ENCODE measurements at regions not wholly inside any gene's neighbourhood (a gene's known extent, or its start where the extent isn't known, plus 50 kb on each side); places are given as distances from the start of the nearest gene placed in this dataset.
"Not testable (repeated sequence)": the region's sequence is repeated elsewhere in the genome, so short reads cannot be mapped to it uniquely, and the experiment has no call there.

DNA sequence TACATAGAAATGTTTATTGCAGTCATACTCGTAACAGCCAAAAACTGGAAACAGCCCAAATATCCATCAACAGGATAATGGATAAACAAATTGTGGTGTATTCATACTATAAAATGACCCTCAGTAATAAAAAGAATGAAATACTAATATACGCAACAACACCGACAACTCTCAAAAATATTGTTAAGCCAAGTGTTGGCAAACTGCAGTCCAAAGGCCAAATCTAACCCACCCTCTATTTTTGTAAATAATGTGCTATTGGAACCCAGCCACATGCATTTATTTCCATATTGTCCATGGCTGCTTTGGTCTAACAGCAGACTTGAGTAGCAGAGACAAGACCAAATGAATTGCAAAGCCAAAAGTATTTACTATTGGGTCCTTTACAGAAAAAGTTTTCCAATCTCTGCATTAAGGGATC is 151.0 kb downstream of the MREG start:
- no peak for DNase-seq (ENCODE audit: low read depth, low spot score)

DNA sequence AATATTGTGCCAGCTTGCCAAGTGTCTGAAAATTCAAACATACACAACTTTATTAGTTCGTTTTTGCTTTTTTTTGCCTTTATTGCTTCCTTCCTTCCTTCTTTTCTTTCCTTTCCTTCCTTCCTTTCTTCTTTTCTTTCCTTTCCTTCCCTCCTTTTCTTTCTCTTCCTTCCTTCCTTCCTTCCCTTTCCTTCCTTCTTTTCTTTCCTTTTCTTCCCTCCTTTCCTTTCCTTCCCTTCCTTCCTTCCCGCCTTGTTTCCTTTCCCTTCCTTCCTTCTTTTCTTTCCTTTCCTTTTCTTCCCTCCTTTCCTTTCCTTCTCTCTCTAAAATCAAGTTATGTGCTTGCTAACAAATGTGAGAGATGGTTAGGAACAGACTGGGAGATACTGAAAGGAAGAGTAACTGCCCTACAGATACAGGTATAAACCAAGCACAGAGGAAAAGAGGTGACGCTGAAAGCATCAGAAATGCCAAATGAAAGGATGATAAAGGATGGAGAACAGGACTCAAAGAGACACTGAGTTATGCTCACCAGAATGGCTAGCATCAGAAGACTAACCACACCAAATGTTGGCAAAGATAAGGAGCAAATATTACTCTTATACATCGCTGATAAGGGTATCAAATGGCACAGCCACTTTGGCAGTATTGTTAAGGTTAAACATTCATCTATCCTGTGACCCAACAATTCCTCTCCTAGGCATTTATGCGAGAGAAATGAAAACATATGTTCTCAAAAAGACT is 151.6 kb downstream of the MREG start:
- no peak for DNase-seq (ENCODE audit: low read depth, low spot score)

DNA sequence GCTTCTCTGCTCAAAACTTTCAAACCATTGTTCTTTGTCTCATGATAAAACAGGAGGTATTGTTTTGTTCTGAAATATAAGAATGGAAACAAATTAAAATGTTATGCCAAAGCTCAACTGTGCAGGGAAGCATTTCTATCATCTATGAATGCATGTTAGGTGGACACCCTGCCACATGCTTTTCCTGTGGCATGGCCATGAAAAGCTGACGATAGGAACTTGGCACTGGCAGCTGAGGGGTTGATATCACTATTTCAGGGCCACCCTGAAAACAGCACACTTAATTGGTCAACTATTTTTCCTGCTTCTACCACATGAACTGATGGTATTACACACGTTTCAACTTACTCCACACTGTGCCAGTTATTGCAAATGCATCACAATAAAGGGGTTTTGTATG is 157.3 kb downstream of the MREG start:
- no peak for DNase-seq (ENCODE audit: low read depth, low spot score)

DNA sequence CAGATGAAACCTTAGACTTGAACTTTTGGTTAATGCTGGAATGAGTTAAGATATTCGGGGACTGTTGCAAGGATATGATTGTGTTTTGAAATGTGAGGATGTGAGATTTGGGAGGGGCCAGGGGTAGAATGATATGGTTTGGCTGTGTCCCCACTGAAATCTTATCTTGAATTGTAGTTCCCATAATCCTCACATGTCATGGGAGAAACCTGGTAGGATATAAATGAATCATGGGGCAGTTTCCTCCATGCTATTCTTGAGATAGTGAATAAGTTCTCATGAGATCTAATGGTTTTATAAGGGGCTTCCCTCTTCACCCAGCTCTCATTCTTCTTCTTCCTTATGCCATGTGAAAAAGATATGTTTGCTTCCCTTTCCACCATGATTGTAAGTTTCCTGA is 158.0 kb downstream of the MREG start:
- not testable (repeated sequence) for DNase-seq (ENCODE audit: low read depth, low spot score)

DNA sequence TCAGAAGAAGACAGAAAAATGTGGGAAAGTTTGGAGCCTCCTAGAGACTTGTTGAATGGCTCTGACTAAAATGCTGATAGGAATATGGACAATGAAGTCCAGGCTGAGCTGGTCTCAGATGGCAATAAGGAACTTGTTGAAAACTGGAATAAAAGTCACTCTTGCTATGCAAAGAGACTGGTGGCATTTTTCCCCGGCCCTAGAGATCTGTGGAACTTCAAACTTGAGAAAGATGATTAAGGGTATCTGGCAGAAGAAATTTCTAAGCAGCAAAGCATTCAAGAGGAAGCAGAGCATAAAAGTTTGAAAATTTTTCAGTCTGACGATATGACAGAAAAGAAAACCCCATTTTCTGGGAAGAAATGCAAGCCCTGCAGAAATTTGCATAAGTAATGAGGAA is 159.3 kb downstream of the MREG start:
- DNase-seq (ENCODE audit: low read depth, low spot score) = no peak

DNA sequence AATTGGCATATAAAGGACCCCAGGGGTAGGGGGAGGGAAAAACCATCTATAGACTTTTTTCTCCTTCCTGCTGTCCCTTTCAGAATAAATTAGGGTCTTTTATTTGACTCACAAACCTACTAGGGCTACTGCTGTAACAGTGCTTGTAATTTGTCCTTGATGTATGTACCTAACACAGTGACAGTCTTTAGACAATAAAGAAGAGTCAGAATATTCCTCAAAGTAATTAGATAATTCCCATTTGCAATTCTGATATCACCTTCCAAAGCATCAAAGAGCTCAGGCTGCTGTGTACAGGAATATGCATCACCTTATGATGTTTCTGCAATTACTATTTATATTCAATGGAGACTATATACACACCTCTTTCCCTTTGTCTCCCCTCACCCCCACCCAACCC is 161.7 kb downstream of the MREG start:
- DNase-seq (ENCODE audit: low read depth, low spot score) = no peak

DNA sequence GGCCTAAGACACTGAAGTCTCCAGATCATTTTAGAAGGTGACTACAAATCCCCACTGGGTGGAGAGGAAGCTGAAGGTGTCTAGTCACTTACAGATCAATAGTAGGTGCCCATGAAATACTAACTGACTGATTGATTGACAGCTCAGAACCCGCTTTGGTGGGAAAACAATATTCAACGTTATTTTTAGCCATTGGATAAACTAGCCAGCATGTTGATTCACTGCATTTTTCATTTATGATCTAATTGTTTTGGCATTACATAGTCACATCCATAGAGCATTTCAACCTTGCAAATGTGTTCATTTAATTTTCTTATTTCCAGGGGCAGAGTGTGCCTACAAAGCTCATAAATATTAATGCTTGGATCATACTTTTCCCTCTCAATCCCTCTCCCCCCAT is 162.3 kb downstream of the MREG start:
- DNase-seq (ENCODE audit: low read depth, low spot score) = no peak

DNA sequence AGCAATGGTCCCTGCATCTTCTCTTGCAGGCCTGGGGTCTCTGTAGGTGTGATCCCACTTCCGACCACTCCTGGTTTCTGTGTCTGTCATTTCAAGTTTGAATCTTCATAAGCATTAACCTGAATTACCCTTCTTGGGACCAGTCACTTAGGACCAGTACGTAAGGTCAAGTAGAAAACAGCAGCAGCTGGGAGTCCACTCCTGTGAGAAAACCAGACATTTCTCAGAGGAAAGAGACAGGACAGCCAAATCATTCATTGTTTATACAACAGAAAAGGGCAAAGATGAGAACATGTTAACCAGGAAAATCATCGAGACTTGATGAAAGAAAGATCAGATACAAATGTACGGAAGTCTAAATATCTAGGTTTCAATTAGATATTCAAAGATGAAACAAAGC is 163.0 kb downstream of the MREG start:
- DNase-seq (ENCODE audit: low read depth, low spot score) = no peak

DNA sequence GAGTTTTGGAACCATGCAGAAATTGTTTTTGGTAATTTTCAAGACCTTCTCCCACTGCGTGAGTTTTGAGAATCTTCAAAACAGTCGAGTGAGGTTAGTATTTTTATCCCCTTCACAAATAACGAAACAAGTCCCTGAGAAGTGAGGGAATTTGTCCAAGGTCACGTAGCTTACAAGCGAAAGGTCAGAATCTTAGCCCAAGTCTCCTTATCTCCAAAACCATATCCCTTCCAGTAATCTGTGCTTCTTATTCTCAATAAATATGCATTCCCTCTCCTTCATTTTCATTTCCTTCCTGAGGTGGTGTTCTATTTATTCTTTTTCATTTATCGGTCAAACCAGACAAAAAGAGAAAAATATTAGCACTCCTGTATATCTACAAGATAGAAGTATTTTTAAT is 163.6 kb downstream of the MREG start:
- no peak for DNase-seq (ENCODE audit: low read depth, low spot score)

DNA sequence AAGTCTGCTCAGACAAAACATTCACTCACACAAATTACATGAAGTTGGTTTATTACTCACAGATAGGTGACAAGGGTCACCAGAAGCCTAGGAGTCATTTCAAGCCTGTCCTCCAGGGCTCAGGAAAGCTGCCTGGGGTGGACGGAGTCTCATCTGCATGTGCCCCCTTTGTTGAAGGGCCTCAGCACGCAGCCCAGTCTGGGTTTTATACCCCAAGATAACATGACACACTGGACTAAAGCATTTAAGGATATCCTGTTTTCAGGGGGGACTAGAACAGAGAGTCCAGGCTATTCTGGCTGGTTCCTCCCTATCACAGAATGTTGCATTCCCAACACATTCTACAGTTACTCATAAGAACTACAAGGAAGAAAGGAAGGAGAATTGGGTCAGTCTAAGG is 164.7 kb downstream of the MREG start:
- DNase-seq (ENCODE audit: low read depth, low spot score) = no peak

DNA sequence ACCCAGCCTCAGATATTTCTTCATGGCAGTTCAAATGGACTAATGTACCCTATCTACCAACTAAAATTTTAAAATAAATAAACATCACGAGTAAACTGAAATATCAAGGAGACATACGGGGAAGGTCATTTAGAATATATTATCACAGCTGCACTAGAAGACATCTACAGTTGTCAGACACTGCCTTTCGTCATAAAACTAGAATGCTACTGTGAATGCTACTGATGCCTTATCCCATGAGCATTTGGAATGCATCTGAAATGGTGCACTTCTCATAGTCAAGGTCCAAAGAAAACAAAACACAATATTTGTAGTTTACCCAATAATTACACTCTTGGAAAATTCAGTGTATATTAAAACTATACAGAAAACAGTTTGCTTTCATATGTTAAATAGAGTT is 165.2 kb downstream of the MREG start:
- DNase-seq (ENCODE audit: low read depth, low spot score) = no peak

DNA sequence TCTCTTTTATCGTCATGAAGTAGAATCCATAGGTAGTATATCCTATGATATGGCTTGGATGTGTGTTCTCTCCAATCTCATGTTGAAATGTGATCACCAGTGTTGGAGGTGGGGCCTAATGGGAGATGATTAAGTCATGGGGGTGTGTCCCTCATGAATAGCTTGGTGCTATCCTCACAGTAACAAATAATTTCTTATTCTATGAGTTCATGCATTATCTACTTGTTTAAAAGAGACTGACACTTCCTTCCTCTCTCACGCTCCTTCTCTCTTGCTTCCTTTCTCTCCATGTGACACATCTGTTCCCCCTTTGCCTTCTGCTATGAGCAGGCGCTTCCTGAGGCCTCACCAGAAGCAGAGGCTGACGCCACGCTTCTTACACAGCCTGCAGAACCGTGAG is 165.6 kb downstream of the MREG start:
- DNase-seq (ENCODE audit: low read depth, low spot score) = no peak

DNA sequence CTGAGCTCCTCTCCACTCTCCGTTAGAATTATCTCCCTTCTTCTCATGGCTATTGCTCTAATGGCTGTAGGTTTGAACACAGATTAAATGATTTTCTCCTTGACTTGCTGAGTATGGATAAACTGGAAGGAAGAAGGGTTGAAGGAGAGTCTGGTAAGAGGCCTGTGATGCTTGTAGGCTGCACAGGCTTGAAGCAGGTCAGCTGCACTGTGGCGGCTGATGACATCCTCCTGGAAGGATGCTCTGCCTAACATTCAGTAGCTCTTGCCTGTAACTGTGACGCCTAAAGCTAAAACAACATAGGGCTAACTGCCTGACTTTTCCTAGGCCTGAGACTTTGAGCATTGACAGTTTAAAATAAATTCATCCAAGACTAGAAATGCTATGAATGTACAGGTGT is 166.3 kb downstream of the MREG start:
- no peak for DNase-seq (ENCODE audit: low read depth, low spot score)

DNA sequence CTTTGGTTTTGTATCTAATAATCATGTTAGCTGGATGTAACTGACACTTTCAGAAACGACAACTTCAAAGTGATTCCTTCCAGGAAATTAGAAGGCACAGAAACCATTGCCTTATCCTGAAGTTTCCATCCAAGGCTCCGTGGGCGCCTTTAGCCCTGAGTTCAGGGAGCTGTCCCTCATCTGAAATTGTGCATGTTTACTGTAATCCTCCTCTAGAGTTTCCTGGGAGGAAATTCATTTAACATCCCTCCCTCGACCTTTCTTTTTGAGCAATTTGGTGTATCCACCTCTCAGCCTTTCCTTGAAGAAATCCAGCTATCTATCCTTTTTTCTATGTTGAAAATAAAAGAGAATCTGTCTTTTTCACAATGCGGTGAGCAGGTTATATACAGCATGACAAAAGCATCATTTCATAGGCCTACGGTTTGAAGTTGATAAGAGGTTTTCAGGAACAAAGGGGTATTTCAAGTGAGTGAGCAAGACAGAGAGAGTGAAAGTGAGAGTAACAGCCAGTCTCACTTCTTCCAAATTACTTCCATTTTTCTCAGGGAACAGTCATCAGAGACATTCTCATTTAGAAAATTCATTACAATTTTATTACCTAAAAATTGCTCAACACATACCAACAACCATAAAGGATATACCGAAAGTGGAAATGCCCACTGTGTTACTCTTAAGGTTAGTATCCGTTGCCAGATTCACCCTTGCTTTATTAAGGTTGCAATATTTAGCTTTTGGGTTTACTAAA is 167.3 kb downstream of the MREG start:
- DNase-seq (ENCODE audit: low read depth, low spot score) = no peak

DNA sequence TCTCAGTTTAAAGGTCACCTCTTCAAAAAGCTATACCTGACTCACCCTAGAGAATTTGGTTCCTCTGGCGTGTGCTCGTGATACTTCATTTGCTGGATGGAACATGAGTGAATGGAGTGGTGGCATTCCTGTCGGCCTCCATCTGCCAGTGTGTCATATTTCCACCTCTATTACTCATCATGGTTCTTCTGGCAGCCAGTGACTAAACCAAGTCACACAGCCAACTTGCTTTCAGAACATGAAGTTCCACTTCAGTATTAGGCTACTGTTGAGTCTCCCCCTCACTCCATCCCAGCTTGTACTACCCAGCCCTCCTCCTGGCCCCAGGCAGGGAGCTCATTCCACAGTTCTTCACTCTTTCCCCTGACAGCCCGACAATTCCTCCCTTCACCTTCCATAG is 169.8 kb downstream of the MREG start:
- DNase-seq (ENCODE audit: low read depth, low spot score) = no peak

DNA sequence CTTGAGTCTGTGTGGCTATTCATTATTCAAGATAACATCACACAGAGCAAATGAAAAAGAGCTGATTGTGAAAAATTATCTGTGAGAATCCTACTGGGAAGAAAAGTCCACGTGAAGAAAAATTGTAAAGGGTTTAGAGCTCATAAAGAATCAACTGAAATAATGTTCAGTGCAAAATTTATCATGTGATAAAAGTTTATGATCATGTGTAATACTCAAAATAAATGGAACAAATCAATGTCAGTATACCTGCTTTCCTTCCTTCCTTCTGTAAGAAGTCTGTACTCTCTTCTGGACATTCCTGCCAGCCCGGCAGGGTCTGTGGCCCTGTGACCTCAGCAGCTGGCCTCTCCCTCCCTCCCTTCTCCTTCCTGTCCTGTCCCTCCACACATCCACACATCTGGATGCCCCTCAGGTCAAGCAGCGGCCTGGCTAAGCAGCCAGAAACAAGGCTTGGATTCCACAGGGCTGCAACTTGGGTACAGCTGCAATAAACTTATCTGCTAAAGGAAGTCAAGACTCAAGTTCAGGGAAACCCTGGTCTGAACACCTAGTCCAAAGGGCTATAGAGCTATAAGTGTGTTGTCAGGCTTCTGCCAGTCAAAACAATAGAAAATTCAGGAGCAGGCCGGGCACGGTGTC is 172.1 kb downstream of the MREG start:
- DNase-seq (ENCODE audit: low read depth, low spot score) = no peak

DNA sequence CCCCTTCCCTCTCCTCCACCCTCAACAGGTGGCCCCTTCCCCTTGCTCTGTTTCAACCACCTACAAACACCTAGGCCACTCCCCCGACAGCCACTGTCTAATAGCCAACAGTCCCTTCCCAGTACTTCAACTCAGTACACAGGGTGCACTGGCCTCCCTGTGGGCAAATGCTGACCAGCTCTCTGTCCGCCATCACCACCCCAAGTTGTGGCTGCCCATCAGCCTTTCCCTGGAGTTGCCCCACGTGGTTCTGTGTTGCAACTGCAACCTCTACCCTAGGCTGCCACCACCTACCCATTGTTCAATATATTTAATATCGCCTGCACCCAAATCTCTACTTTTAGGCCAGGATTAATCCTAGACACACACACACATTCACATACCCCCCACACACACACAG is 173.5 kb downstream of the MREG start:
- DNase-seq (ENCODE audit: low read depth, low spot score) = no peak

DNA sequence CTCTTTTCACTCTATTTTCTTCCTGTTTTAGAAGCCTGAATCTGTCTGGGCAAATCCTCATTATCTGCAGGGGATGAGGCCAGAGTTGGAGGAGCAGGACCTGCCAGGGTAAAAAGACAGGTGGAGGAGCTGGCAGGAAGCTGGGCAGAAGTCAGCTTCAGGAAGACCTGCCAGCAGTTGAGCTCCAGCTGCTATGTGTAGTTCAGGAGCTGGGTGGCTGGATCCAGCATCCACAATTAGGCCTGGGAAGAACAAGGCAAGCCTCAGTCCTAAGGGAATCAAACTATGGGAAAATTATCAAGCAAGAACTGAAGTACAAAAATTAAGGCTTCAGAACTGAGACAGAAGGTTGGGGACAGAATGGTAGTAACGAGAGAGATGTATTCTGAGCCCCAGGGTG is 174.0 kb downstream of the MREG start:
- DNase-seq (ENCODE audit: low read depth, low spot score) = no peak

DNA sequence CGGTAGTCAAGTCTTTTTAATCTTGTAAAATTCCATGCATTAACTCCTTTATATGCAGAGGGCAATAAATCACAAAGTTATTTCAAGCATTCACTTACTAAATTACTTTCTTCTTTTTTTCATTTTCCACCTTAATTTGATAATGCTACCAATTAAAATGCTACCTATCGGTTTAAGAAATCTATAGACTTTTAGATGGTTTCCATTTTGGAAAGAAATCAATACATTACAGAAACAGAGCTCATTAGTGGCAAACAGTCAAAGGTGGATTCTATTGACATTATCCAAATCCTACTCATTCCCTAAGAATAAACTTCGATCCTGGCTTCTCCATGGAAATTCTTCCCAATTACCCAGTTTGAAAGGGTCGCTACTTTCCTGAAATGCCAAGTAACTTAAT is 176.5 kb downstream of the MREG start:
- DNase-seq (ENCODE audit: low read depth, low spot score) = no peak

DNA sequence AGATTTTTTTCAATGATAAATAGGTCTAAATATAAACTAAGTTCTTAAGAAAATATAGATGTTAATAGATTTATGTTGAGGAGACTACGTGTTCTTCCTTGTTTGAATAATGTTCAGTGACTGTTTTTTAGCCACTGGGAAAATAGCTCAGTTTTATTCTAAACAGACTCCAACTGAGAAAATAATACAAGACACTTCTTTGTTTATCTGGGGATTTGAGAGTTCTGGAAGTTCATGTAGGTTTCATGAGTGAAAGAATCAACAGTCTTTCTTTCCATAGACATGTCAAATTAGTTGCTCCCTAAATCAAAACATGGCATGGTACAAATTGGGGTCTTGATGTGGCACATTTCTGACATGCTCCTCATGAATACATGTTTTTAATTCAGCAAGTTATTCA is 177.7 kb downstream of the MREG start:
- DNase-seq (ENCODE audit: low read depth, low spot score) = no peak

DNA sequence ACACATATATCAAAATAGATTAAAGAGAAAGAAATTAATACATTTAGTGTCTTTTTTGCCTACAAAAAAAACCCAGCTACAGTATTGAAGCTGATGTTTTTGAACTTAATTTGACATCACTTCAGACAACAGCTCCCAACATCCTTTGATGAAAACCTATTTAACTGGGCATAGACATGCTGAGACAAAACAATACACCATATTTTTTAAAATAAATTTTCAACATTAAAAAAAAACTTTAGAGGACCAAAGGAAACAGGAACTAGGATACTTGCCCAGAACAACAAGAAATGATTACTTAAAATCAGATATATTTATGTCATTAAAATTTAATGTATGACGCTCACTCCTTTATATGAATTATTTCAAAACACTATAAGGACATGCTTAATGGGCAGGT is 178.1 kb downstream of the MREG start:
- DNase-seq (ENCODE audit: low read depth, low spot score) = no peak

DNA sequence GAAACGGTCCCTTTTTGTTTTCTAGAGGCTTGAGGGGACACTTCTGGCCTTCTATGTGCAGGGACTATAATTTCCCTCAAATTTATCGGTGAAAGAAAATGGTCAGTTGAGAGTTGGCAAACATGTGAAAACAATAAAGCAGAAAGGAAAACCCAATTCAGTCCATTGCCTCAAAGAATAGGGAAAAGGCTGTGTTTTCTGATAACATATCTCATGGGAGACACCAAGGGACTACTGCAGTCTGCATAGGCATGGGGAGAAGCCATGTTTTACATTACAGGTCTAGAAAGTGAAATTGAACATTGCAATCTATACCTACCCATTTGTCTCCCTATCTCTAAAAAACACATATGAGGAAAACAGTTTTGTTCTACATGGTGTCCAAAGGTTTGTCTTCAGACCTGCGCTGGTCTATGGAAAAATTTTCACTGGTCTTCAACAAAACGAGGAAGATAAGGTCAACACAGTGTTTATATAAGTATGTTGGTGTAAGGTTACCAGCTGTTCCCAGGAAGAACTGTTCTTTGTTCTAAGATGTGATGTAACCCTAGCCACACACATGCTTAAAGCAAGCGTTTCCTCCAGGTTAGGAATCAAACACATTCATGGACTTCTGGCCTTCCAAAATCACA is 179.7 kb downstream of the MREG start:
- DNase-seq (ENCODE audit: low read depth, low spot score) = no peak

DNA sequence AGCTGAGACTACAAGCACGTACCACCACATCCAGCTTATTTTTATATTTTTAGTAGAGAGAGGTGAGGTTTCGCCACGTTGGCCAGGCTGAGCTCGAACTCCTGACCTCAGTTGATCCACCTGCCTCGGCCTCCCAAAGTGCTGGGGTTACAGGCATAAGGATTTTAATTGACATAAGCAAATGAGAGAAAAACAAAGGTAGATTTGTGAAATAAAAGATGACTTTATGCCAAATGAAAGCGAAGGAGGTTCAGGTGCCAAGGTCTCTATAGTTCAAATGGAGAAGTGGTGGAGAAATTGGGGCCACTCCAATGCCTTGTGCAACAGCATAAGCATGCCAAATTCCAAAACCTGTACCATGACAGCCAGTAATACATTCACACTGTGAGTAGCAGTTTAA is 180.6 kb downstream of the MREG start:
- no peak for DNase-seq (ENCODE audit: low read depth, low spot score)

Measured in activated CD4-positive, CD25-positive, alpha-beta regulatory T cell treated with anti-CD3 and anti-CD28 coated beads, Interleukin-2, amount 50 U/mL, for 16 hours (primary cell).